Bone marrow (tissue), 2 donors: ENCODE measurements at regions not wholly inside any gene's neighbourhood (a gene's known extent, or its start where the extent isn't known, plus 50 kb on each side); places are given as distances from the start of the nearest gene placed in this dataset.

Experiments
- DNase-seq, 2 donors: peaks; one replicate each; lab custom pipeline; 2025; lab: John Stamatoyannopoulos, UW

DNA sequence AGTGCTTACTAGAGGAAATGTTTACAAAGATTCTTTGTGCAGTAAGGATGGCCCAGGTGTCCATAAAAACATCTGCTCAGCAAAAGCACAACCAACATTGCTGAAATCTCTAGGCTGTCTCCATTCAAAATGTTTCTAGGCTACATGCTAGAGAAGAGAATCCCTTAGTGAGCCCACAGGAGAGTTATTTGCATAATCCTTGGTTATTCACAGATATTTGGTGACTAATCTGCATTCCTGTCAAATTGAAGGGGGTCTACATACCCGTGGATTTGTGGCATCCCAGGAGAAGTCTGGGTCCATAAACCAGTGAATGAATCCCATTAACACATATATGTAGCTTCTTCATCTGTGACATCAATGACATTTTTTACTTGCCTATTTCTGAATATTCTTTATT lies 261.3 kb upstream of the ESRRG start:
- no peak for DNase-seq

DNA sequence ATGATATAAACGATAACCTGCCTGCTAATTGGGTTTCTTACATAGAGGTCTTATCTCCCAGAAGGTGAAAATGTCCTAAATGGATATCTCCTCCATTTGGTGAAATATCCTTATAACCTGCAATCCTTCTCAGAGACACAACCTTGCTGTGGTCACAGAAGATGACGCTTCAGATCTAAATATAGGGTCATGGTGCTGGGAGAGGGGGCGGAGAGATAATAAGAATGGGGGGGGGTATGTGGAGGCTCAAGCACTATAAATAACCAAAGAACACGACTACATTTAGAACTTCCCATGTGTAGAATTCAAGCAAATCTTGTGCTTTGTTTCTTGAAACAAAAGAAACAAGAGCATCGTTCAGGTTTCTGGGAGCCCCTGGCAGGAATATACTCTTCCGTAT lies 260.6 kb upstream of the ESRRG start:
- DNase-seq = no peak

DNA sequence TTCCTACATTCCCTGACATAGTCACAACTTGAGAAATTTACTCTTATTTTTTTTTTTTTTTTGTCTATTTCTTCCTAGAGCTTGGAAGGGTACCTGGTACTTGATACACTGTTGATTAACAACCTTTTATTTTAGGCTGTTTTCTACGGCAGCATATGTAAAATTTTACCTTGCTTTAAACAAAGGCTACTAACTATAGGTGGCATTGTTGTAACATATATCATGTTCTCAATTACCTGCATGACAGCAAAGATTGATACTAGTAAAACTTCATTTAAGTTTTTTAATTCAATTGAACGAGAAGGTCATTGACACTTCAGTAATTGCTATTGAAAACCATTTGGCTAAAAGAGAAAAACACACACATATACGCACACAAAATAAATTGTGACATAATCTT lies 238.3 kb upstream of the ESRRG start:
- no peak for DNase-seq

DNA sequence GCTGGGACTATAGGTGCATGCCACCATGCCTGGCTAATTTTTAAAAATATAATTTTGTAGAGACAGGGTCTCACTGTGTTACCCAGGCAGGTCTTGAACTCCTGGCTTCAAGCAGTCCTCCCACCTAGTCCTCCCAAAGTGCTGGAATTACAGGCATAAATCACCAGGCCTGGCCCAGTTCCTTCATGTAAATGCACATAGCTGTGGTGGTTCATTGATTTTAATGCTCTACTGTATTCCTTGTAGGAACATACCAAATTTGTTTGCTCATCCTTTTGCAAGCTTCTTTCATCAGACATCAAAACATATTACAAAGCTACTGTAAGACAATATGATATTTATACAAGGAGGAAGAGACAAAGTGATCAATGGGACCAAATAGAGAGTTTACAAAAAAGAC lies 237.5 kb upstream of the ESRRG start:
- no peak for DNase-seq

DNA sequence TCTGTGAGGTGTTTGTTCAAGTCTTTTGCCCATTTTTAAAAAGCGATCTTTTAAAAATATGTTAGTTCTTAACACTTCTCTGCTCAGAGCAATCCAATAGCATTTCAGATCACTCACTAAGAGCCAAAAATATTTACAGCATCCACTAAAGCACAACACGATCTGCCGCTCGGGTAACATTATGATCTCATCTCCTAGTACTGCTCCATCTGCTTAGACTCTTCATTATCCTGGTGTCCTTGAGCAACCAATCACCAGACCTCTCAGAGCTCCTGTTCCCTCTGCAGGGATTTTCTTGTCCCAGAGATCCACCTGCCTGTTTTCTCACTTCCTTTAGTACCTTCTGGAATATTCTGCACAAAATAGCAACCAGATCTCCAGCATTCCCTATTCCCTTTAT lies 235.3 kb upstream of the ESRRG start:
- no peak for DNase-seq

DNA sequence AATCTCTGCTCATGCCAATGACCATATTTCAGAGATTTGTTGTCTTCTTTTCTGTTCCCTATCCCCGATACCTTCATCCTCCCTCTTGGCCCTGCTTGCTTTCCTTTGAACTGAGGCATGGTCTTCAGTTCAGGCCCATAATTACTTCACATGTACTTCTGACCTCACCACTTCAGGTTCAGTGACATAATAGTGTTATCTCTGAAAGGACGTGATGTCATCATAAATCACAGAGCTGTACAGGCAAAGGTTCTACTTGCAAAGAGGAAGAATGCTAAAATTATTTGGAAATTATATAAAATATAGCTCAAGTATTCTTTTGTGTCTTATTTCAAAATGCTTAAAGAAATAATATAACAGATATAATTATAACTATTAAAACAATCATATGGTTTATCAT lies 230.3 kb upstream of the ESRRG start:
- DNase-seq = no peak

DNA sequence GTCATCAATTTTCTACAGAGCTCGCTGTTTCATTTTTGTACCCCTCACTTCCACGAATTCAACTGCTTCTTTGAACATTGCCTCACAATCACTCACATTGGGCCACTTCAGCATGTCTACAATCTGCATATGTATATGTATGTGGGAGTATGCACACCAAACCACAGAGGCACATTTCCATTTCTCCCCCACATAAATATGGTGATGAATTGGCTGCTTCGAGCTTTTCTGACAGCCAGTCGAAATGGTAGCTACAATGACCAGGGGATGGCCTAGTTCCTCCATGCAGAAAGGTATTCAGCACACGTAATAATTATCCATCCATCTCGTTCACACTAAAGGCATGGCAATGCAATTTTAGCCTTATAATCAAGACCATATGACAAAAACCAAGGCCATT lies 229.6 kb upstream of the ESRRG start:
- no peak for DNase-seq

DNA sequence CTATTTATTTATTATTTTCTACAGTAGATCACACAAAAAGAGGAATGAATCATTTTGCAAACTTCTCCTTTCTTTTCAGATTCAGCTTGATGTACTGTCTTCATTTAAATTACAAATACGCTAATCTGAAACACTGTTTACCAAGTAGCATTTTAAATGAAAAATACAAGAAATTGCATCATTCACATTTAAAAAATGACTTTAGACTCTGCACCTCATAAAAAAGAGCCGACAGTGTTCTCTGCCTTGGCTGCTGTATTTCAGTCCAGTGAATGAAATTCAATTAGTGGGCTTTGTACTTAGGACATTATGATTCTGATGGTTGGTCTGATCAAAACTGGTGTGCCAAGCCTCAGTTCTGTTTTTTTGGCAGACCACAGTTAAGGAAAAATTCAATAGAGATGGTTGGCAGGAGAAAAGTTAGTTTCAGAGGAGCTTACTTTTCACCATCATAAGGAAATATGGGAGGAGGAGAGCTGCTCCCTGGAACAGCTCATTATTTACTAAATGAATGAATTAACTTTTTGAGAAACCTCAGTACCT lies 222.4 kb upstream of the ESRRG start:
- no peak for DNase-seq

DNA sequence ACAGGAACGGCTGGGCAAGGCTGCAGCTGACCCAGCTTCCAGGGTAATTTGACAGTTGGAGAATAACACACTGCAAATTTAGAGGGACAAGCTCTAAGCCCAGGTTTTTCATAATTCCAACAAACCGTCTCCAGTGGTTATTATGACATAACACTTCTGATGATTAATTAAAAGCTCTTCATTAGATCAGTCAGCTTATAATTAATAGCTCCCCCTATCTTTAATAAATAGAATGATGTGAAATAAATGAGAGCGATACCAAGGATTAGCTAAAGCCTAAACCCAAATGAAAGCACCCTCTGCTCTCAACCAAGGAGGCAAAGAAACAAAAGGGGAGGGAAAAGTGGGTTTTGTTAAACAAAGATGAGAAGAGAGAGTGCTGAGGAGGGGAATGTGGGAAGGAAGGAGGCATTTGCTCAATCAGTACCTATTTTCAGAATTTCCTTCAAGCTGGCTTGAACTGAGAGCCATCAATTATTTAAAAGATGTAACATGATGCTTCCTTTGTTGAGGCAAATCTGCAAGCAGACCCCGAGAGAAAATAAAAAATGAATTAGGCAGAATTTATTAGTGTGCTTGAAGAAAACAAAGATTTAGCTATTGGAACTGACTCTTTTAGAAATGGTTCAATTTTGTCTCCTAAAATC lies 221.8 kb upstream of the ESRRG start:
- no peak for DNase-seq

DNA sequence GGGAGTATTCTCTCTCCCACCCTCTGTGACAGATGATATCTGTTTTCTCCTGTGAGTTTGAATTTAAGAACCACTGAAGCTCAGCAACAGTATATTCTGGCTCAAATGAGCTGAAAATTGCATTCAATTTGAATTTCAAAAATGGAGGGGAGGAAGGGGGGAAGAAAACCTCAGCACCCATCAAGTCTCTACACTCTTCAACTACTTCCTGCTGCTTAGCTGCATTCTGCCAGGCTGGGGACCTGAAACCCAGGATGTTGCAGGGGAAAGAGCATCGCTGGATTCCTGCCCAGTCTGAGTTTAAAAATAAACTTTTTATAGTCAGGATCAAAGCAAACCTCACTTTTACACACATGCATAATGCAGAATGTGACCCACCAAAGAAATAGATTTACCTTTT lies 214.3 kb upstream of the ESRRG start:
- no peak for DNase-seq

DNA sequence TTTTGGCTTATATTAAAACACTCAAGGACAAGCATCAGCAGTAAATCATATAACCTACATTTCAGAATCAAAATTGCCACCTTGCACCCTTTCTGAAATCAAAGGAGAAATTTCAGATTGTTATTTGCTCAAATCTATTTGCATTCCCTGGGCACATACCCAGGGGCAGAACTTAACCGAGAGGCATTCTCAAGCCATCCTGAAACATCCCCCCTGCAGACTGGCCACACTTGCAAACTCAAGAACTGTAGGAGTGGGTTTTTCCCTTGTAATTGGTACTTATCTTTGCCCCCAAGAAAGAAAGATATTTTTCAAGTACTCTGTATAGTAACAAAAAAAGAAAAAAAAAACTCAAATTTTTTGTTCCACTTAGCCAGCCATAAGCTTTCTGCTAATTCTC lies 213.6 kb upstream of the ESRRG start:
- no peak for DNase-seq

DNA sequence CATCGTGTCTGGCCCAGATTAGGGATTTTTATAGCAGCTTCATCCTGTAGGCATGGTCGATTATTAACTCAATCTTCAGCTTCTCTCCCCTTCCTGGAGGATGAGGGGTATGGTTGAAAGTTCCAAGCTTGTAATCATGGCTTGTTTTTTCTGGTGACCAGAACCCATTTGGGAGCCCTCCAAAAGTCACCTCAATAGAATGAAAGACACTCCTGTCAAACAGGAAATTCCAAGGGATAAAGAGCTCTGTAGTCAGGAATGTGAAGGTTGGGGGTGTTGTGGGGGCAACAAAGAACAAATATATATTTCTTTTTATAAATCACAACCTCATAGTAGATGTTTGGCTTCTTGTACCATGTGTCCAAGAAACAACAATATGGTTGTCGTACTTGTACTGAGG lies 212.7 kb upstream of the ESRRG start:
- DNase-seq = no peak

DNA sequence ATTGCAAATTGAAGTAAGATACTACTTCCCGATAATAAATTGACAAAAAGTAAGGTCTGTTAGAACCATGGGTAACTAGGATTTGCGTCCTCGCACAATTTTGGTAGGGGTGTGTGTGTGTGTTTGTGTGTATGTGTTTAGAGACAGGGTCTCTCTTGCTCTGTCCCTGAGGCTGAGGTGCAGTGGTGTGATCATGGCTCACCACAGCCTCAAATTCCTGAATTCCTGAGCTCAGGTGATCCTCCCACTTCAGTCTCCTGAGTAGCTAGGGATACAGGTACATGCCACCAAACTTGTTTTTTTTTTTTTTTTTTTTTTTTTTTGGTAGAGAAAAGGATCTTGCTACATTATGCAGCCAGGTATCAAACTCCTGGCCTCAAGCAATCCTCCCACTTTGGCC lies 209.2 kb upstream of the ESRRG start:
- no peak for DNase-seq

DNA sequence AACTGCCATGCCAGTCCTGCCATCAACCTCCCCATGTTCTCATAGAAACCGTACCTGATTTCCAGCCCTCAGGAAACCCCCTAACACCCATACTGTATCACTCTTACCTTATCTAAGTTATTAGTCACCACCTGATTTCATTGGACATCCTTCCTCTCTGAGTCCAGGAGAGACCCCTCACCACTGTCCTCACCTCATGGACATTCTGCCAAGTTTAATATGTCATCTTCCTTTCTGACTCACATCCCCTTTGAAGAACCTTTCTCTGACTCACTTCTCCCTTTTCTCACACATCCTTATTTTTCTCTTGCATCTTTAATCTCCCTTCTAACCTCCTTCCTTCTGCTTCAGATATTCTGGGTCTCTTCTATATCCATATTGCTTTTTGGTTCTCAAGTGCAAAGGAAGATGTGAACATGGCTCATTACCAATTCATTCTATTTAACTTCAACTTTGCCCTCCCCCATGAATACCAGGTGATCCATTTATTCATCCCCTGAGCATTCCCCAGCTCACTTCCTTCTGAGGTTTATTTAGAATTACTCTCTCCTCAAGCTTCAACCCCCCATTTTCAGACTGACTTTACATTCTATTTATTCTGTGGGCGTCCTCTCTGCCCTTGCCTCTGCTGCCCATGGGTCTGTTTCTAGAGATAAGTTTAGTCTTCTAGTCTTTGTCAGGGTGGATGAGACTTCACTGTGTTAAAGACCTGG lies 206.8 kb upstream of the ESRRG start:
- DNase-seq = no peak

DNA sequence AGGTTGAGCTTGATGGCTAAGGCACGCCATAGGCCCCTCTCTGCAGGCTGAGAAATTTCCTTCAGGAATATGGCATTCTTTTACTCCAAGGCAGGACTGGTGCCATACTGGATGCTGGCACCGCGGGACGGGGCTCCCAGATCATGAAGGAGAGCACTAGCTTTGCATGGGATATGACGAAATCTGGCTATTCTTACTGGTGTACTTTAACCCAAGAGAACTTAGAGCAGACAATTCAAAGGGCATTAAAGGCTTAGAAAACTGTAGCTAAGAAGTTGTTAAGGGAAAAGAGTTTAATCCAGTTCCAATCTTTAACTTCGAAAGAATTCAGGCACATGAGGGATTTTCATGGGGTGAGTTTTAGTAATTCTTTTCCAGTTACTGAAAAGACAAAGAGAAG lies 204.4 kb upstream of the ESRRG start:
- DNase-seq = no peak

DNA sequence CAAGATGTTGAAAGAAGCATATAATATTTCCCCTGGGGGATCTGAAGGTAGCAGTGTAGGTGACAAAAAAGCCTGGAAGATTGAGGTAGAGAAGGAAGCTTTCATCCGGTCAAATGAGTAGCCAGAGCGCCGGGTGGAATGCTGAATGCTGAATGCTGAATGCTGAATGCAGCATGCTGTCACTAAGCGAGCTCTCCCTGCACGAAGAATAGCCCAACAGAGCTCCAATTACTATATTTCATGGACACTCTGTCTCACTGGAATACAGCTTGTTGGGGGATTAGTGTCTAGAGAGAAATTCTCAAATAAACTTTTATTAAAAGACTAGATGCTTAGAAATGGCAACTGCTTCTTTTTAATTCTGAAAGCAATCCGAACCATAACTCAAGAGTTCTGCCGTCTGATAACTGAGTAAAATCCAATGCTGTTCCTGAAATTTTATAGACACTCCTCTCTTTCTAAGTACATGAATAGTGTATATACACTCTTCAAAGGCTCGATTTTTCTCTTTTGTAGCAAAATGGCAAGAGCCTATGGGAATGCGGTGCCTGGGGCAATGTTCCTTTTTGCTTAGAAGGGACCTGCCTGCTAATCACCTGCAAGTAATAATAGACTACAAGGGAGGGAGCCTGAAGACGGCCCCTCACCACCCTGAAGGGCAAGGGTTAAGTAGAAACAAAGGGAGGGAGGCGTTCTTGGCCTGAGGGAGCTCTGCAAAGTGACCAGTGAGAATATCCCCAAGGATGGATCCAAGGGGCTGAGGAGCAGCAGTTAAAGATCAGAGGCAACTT lies 203.7 kb upstream of the ESRRG start:
- no peak for DNase-seq

DNA sequence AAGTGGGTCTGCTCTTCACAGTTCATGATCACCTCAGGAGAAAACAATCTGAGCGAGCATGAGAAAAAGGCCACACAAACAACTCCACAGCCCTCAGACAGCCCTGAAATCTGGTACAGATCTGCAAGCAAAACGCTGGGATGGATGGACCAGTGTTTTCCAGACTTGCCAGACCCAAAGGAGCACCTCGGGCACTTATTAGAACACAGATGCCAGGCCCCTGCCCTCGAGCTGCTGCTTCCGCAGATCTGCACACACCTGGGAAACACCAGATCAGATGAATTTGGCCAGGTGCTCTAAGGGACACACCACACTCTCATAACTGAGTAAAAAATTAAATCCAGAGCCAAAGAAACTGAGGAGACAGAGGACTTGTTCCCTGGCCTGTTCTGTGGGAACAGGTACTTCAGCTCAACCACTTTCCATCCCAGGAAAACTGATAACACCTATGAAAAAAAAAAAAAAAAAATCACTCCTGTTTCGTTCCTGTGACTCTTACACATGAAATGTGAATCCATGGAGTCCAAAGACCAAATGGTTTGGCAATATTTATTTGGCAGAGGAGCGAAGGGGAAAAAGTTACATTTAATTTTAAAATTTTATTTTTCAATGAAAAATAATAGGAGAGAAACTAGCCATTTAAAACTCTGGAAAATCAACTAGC lies 202.9 kb upstream of the ESRRG start:
- DNase-seq = no peak

DNA sequence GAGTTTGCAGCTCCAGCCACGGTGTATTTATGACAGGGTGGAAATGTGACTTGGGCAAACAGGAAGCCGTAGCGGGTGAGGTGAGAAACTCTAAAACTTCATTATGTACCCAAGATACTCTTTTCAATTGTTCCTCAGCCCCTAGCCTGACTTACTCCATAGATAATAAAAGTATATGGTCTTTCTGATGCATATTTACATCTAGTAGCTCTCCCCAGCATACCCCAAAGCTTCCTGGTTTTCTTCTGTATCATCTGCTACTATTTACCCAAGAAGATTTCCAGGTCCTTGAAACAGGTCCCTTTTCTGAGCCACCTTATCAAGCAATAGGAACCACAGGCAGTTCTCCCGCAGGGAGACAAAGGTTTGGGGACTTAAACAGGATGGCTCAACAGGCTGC lies 201.5 kb upstream of the ESRRG start:
- no peak for DNase-seq

DNA sequence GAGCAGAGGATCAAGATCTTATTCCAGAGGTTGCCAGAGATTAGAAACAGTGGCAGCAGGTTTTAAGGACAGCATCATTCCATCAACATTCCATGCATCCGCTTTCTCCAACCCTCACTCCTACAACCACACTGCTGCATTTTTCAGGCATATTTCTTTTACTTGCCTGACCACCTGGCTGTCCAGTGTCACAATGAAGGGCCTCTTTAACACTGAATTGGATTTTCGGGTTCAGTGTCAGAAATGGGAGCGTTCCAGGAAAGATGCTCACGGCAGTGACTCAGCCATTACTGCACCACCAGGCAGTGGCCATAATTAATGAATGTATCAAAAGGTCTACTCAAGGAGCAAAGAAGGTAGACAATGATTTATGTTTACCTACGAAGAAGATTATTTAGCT lies 200.4 kb upstream of the ESRRG start:
- DNase-seq = no peak

DNA sequence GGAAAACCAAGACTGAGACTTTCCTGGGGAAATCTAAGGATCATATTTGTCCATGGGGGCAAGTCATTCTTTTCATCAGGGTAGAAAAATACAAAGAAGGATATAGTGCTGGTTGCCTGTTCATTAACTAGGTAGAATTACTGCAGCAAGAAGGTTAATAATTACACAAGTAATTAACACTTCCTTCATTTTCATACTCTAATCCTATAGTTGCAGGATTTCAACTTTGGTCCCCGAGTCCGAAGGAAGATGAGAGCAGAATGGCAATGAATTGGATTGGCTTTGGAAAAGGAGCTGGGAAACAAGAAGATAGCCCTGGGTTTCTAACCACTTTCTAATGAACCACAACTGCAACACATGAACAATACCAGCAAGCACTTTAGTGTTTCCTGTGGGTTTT lies 199.2 kb upstream of the ESRRG start:
- no peak for DNase-seq

DNA sequence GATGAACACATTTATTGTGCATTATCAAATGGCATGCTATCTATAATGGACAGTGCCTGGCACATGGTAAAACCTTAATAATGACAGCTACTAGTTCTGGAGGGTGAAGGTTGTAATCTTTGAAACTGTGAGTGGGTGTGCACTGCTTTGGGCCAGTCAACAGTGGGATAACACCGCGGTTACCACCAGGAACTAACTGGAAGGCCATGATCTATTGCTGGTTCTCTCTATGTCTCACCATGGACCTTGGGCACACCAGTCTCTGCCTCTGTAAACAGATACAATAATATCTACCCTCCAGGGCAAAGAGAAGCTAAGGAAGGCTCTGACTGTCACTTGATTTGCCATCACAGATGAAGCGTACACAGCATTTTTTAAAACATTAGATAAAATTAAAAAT lies 198.6 kb upstream of the ESRRG start:
- DNase-seq = no peak
